Activated B cell treated with CpG ODN at 0.5 μM for 24 hours (primary cell): ENCODE measurements at regions not wholly inside any gene's neighbourhood (a gene's known extent, or its start where the extent isn't known, plus 50 kb on each side); places are given as distances from the start of the nearest gene placed in this dataset.

ENCODE experiments used
- ATAC-seq: fragments of 200-7000 bp; cut with Tn5 transposase; one replicate; pipeline ENCODE4 v1.10.0; 2021; ENCODE audit warnings: low read depth, mild to moderate bottlenecking, moderate library complexity
- CTCF ChIA-PET: fragments of 350-600 bp; sonication (Branson Sonifier 250); formaldehyde crosslinking; loops from one replicate; lab custom pipeline; 2021; ENCODE audit warnings: antibody characterized with exemption; lab: Charles Lee
- POLR2A ChIA-PET: fragments of 350-600 bp; sonication (Branson Sonifier 250); formaldehyde crosslinking; loops from one replicate; lab custom pipeline; 2021; ENCODE audit warnings: antibody characterized with exemption; lab: Charles Lee
- DNase-seq: peaks from one replicate; pipeline ENCODE4 v3.0.0; 2022
- H3K27ac Mint-ChIP-seq: one replicate; pipeline ENCODE4 v1.8.0; 2020; ENCODE audit warnings: mixed read lengths
- H3K27me3 Mint-ChIP-seq: one replicate; pipeline ENCODE4 v1.8.0; 2021; ENCODE audit warnings: mixed read lengths
- H3K36me3 Mint-ChIP-seq: one replicate; pipeline ENCODE4 v1.8.0; 2021; ENCODE audit warnings: low read depth, mixed read lengths
- H3K4me1 Mint-ChIP-seq: one replicate; pipeline ENCODE4 v1.8.0; 2021; ENCODE audit warnings: mixed read lengths
- H3K4me3 Mint-ChIP-seq: one replicate; pipeline ENCODE4 v1.8.0; 2020; ENCODE audit warnings: mild to moderate bottlenecking, mixed read lengths
- H3K9me3 Mint-ChIP-seq: one replicate; pipeline ENCODE4 v1.8.0; 2020; ENCODE audit warnings: mixed read lengths
- CTCF ChIP-seq: fragments of 200-600 bp; IDR thresholded peaks from one replicate; pipeline ENCODE4 v1.8.0; 2022; ENCODE audit warnings: antibody characterized with exemption, mild to moderate bottlenecking
- intact Hi-C: fragments of 100-400 bp; cut with micrococcal nuclease; formaldehyde crosslinking; loops from one replicate; pipeline ENCODE4 v1.15.1; 2024

DNA sequence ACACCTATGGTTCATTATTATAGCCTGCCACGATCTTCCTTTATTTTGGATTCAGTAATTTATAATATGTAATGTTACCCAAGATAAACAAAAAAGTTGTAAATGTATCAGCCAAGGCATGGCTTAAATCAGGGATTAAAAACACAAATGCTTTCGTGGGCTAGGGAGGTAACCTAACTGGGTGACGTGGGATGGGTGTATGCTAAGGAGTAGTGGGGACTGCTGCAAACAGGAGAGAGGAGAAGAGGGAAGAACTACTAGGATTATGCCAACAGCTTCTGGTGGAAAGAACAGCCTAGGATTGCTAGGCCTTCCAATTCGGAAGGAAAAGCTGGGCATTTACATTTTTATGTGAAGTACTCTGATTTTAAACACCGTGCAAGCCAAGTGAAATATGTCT lies 244.8 kb upstream of the POU3F2 start:
- Mint-ChIP-seq H3K27ac (no peak overlapping the region), H3K27me3 (no peaks in the 10 kb centered on the region), H3K36me3 (no peaks in the 10 kb centered on the region), H3K4me3 (no peak overlapping the region), H3K9me3 (no peaks in the 10 kb centered on the region), H3K4me1 (no peaks in the 10 kb centered on the region)
- ATAC-seq: no peak
- intact Hi-C loops: no loop called here
- no peak for DNase-seq
- no peak for TF ChIP-seq CTCF
- POLR2A ChIA-PET: no interaction called here
- CTCF ChIA-PET: no interaction called here

GRCh38 chr6:98590136-98590681 lies 244.2 kb upstream of the POU3F2 start:
- no peak for ATAC-seq
- H3K4me1 Mint-ChIP-seq: no peaks in the 10 kb centered on the region
- intact Hi-C loops: no loop called here
- H3K27ac Mint-ChIP-seq: no peak overlapping the region
- CTCF ChIA-PET: no interaction called here
- POLR2A ChIA-PET: no interaction called here
- no peak for TF ChIP-seq CTCF
- H3K9me3 Mint-ChIP-seq: no peaks in the 10 kb centered on the region
- no peaks in the 10 kb centered on the region for H3K27me3 Mint-ChIP-seq
- H3K36me3 Mint-ChIP-seq: no peaks in the 10 kb centered on the region
- H3K4me3 Mint-ChIP-seq: no peak overlapping the region
- DNase-seq: no peak

- ChIA-PET POLR2A (no interaction called here), CTCF (no interaction called here)
- DNase-seq (no peak), ATAC-seq (no peak)
- Mint-ChIP-seq H3K9me3 (no peaks in the 10 kb centered on the region), H3K4me3 (no peak overlapping the region), H3K4me1 (no peaks in the 10 kb centered on the region), H3K27ac (no peak overlapping the region), H3K27me3 (no peaks in the 10 kb centered on the region), H3K36me3 (no peaks in the 10 kb centered on the region)
- no peak for TF ChIP-seq CTCF
- intact Hi-C loops: no loop called here
Measured at GRCh38 chr6:98590997-98591396, 243.4 kb upstream of the POU3F2 start.

- Mint-ChIP-seq H3K4me3 (no peak overlapping the region), H3K27me3 (no peaks in the 10 kb centered on the region), H3K4me1 (no peaks in the 10 kb centered on the region), H3K9me3 (no peaks in the 10 kb centered on the region), H3K36me3 (no peaks in the 10 kb centered on the region), H3K27ac (no peak overlapping the region)
- no peak for TF ChIP-seq CTCF
- POLR2A ChIA-PET: no interaction called here
- CTCF ChIA-PET: no interaction called here
- intact Hi-C loops: no loop called here
- no peak for DNase-seq
- no peak for ATAC-seq
Measured at GRCh38 chr6:98593676-98594075, 240.7 kb upstream of the POU3F2 start.

- Mint-ChIP-seq H3K27ac (no peak overlapping the region), H3K27me3 (no peaks in the 10 kb centered on the region), H3K9me3 (no peaks in the 10 kb centered on the region), H3K36me3 (no peaks in the 10 kb centered on the region), H3K4me1 (no peaks in the 10 kb centered on the region), H3K4me3 (no peak overlapping the region)
- DNase-seq (no peak), ATAC-seq (no peak)
- intact Hi-C loops: no loop called here
- CTCF ChIA-PET: no interaction called here
- POLR2A ChIA-PET: no interaction called here
- TF ChIP-seq CTCF: no peak
Measured at GRCh38 chr6:98601716-98602115, 232.7 kb upstream of the POU3F2 start.
